K562 (cell line): ENCODE measurements at regions not wholly inside any gene's neighbourhood (a gene's known extent, or its start where the extent isn't known, plus 50 kb on each side); places are given as distances from the start of the nearest gene placed in this dataset.

Experiments used
- BCOR ChIP-seq: fragments of 450-650 bp; IDR thresholded peaks from 2 replicates; pipeline ENCODE4 v1.6.1; 2016
- BRD4 ChIP-seq: fragments of 200-600 bp; sonication (generic); IDR thresholded peaks from 2 replicates; pipeline ENCODE4 v1.6.1; 2017; ENCODE audit warnings: inconsistent platforms
- CHD4 ChIP-seq: fragments of 200-600 bp; sonication (generic); IDR thresholded peaks from 3 replicates; pipeline ENCODE4 v1.6.1; 2012; ENCODE audit warnings: low read depth, mild to moderate bottlenecking, mixed read lengths, low read length, inconsistent platforms; ENCODE audit not compliant: insufficient read depth, insufficient replicate concordance, poor library complexity, severe bottlenecking
- CLOCK ChIP-seq: fragments of 250-450 bp; sonication (Bioruptor Pico); IDR thresholded peaks from 2 replicates; pipeline ENCODE4 v1.4.0; 2020; ENCODE audit warnings: mild to moderate bottlenecking, moderate library complexity, borderline replicate concordance
- CTCF ChIP-seq, 3 experiments: IDR thresholded peaks in 2 of 3; conservative IDR thresholded peaks in 1 of 3; 2 replicates each; pipeline ENCODE4 v1.5.1; 2011 to 2012; ENCODE audit warnings: low read length in 3 of 3, mild to moderate bottlenecking in 3 of 3, control low read depth in 2 of 3, improper control_type of control experiment in 1 of 3, inconsistent platforms in 1 of 3, low read depth in 1 of 3, mixed read lengths in 1 of 3, moderate library complexity in 1 of 3; ENCODE audit not compliant: insufficient read depth in 2 of 3
- FOXP4 ChIP-seq: sonication (generic); formaldehyde crosslinking; IDR thresholded peaks from 2 replicates; pipeline ENCODE4 v1.8.0; 2022; ENCODE audit warnings: mild to moderate bottlenecking, missing genetic modification reagents, borderline replicate concordance
- HOXB6 ChIP-seq: fragments of 250-450 bp; sonication (Bioruptor Pico); IDR thresholded peaks from 2 replicates; pipeline ENCODE4 v1.5.1; 2022; ENCODE audit warnings: mild to moderate bottlenecking, borderline replicate concordance
- POLR2A ChIP-seq: fragments of 450-650 bp; conservative IDR thresholded peaks from 2 replicates; pipeline ENCODE4 v1.6.1; 2016
- POLR2AphosphoS5 ChIP-seq: IDR thresholded peaks from 2 replicates; pipeline ENCODE4 v1.6.1; 2011; ENCODE audit warnings: mild to moderate bottlenecking, low read depth, low read length, moderate library complexity; ENCODE audit not compliant: control insufficient read depth, insufficient read depth
- RAD21 ChIP-seq, 2 experiments: fragments of 250-450 bp in 1 of 2; fragments of 450-650 bp in 1 of 2; sonication (Bioruptor Pico) in 1 of 2; formaldehyde crosslinking in 1 of 2; IDR thresholded peaks in 1 of 2; conservative IDR thresholded peaks in 1 of 2; 2 replicates each; pipeline versions ENCODE4 v1.4.0 to v1.8.0; 2020 to 2022; ENCODE audit warnings: mild to moderate bottlenecking in 2 of 2, moderate library complexity in 1 of 2
- RCOR1 ChIP-seq, 2 experiments: IDR thresholded peaks; 2 replicates each; pipeline ENCODE4 v1.6.1; 2012; ENCODE audit warnings: low read depth in 2 of 2, low read length in 2 of 2, borderline replicate concordance in 1 of 2, improper control_type of control experiment in 1 of 2
- SIX5 ChIP-seq, 2 experiments: IDR thresholded peaks; 2 replicates each; pipeline ENCODE4 v1.6.1; 2011; ENCODE audit warnings: low read length in 2 of 2, borderline replicate concordance in 1 of 2, low read depth in 1 of 2, mild to moderate bottlenecking in 1 of 2, moderate library complexity in 1 of 2; ENCODE audit not compliant: insufficient read depth in 1 of 2
- TF ChIP-seq, protein P1 (sequence below): sonication (generic); formaldehyde crosslinking; IDR thresholded peaks from 2 replicates; pipeline ENCODE4 v1.8.0; 2023; ENCODE audit warnings: mild to moderate bottlenecking, missing genetic modification reagents

DNA sequence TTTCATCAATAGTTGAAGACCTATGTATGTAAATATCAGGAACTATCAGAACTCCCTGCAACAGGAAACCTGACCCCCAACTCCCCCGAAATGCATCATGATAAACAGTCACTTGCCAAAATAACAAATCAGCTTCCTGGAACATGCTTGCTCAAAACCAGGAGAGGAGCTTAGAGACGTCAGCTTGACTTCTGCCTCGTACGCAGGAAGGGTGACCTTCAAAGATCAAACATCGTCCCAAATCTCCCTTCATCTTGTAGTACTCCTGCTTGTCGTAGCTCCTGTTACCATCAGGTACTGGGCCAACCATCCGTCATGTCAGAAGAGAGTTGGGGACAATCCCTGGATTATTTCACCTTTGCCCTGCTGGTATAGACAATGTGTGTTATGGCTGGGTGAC, 396.1 kb downstream of the GADD45G start:
- TF ChIP-seq CTCF (IDR thresholded peaks at IDR 0.05 in 2 of 3, conservative IDR thresholded peaks at IDR 0.05 in 1 of 3; ENCODE audit: insufficient read depth in 2 of 3, low read depth in 1 of 3, low read length in 3 of 3) (no peak), HOXB6 (no peak), BRD4 (no peak), FOXP4 (no peak), RCOR1 (IDR thresholded peaks at IDR 0.05; ENCODE audit: borderline replicate concordance in 1 of 2, low read depth in 2 of 2, low read length in 2 of 2) (no peak), POLR2AphosphoS5 (no peak), SIX5 (IDR thresholded peaks at IDR 0.05; ENCODE audit: borderline replicate concordance in 1 of 2, insufficient read depth in 1 of 2, low read depth in 1 of 2, low read length in 2 of 2) (no peak), CLOCK (no peak), CHD4 (no peak), RAD21 (CRISPR knock-in tag; conservative IDR thresholded peaks at IDR 0.05 in 1 of 2, IDR thresholded peaks at IDR 0.05 in 1 of 2) (no peak), BCOR (no peak), POLR2A (no peak)
- TF ChIP-seq, protein P1, sequence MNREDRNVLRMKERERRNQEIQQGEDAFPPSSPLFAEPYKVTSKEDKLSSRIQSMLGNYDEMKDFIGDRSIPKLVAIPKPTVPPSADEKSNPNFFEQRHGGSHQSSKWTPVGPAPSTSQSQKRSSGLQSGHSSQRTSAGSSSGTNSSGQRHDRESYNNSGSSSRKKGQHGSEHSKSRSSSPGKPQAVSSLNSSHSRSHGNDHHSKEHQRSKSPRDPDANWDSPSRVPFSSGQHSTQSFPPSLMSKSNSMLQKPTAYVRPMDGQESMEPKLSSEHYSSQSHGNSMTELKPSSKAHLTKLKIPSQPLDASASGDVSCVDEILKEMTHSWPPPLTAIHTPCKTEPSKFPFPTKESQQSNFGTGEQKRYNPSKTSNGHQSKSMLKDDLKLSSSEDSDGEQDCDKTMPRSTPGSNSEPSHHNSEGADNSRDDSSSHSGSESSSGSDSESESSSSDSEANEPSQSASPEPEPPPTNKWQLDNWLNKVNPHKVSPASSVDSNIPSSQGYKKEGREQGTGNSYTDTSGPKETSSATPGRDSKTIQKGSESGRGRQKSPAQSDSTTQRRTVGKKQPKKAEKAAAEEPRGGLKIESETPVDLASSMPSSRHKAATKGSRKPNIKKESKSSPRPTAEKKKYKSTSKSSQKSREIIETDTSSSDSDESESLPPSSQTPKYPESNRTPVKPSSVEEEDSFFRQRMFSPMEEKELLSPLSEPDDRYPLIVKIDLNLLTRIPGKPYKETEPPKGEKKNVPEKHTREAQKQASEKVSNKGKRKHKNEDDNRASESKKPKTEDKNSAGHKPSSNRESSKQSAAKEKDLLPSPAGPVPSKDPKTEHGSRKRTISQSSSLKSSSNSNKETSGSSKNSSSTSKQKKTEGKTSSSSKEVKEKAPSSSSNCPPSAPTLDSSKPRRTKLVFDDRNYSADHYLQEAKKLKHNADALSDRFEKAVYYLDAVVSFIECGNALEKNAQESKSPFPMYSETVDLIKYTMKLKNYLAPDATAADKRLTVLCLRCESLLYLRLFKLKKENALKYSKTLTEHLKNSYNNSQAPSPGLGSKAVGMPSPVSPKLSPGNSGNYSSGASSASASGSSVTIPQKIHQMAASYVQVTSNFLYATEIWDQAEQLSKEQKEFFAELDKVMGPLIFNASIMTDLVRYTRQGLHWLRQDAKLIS (CRISPR knock-in tag): no peak
